ENCODE measurements at regions not wholly inside any gene's neighbourhood (a gene's known extent, or its start where the extent isn't known, plus 50 kb on each side); places are given as distances from the start of the nearest gene placed in this dataset.

GRCh38 chr5:3684118-3684517 is 88.5 kb downstream of the IRX1 start:
- TF ChIP-seq CTCF (IDR thresholded peaks at IDR 0.05) (no peak), ZFX (IDR thresholded peaks at IDR 0.05; ENCODE audit: borderline replicate concordance) (no peak)

Measured in 22Rv1 (cell line).